ENCODE measurements at regions not wholly inside any gene's neighbourhood (a gene's known extent, or its start where the extent isn't known, plus 50 kb on each side); places are given as distances from the start of the nearest gene placed in this dataset.

DNA sequence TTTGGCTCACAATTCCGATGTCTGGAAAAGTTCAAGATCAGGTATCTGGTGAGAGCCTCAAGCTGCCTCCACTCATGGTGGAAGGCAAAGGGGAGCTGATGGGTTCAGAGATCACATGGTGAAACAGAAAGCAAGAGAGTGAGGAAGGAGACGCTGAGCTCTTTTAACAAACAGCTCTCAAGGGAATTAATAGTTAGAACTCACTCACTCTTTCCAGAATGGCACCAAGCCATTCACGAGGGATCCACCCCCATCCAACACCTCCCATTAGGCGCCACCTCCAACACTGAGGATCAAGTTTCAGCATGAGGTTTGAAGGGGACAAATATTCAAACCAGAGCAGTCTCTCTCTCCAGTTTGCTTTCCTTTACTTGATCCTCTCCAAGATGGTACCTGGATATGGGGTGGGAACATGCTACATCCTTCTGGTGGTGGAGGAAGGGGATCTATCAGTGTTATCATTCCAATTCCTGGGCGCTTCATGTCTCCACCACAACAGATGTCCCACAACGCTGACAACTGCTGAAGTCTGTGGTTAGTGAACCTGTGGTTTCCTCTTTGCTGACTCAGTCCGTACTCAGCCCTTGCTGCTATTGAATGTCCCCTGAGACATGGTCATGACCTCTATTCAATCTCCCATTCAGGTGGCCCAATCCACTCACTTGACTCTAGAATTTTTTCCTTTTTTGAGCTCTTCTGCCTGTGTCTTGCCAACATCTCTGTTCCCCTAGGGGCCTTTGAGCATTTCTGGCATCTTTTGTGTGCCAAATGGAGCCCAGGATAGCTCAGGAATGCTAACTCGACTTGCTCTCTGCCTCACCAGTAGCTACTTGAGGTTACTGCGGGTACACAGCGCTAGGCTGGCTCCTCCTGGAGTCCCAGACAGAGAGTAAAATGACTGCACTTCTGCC, 395.2 kb downstream of the MID1IP1 start:
- Histone ChIP-seq H4K20me1 (ENCODE audit: insufficient read depth) (no peaks in the 10 kb centered on the region), H3K9ac (no peak overlapping the region), H3K4me1 (ENCODE audit: control insufficient read depth in 1 of 2, insufficient read depth in 2 of 2, low read depth in 1 of 2, low read length in 1 of 2) (no peaks in the 10 kb centered on the region), H3K4me3 (ENCODE audit: low read depth in 2 of 2, low read length in 1 of 2) (no peak overlapping the region), H2AFZ (ENCODE audit: low read depth) (no peak overlapping the region), H3K27me3 (ENCODE audit: insufficient read depth) (no peaks in the 10 kb centered on the region), H3F3A (replicated peaks; ENCODE audit: insufficient read depth) (no peaks in the 10 kb centered on the region), H3K79me2 (ENCODE audit: insufficient read depth) (no peaks in the 10 kb centered on the region), H3K36me3 (replicated peaks in 1 of 2; ENCODE audit: control insufficient read depth in 1 of 2, insufficient read depth in 2 of 2, low read length in 1 of 2) (no peaks in the 10 kb centered on the region), H3K27ac (ENCODE audit: low read depth in 2 of 2, low read length in 1 of 2) (no peak overlapping the region), H3K9me2 (no peaks in the 10 kb centered on the region), H3K4me2 (no peak overlapping the region), H3K9me3 (no peaks in the 10 kb centered on the region)
- ChIA-PET POLR2A (no interaction called here), CTCF (no interaction called here)
- 14% methylated on average over 10 of the region's 10 CpGs for WGBS (ENCODE audit: low lambda C conversion rate)
- no peak for DNase-seq
- TF ChIP-seq MEF2A (IDR thresholded peaks at IDR 0.05; ENCODE audit: borderline replicate concordance, low read depth) (no peak), SMC3 (IDR thresholded peaks at IDR 0.05; ENCODE audit: low read depth, low read length) (no peak), RAD21 (IDR thresholded peaks at IDR 0.05; ENCODE audit: low read length) (no peak), FOXJ3 (CRISPR knock-in tag; IDR thresholded peaks at IDR 0.05) (no peak), EP300 (IDR thresholded peaks at IDR 0.05; ENCODE audit: borderline replicate concordance in 1 of 2, low read depth in 1 of 2, low read length in 1 of 2) (no peak), GATA2 (CRISPR knock-in tag; IDR thresholded peaks at IDR 0.05) (no peak), TEAD4 (IDR thresholded peaks at IDR 0.05; ENCODE audit: borderline replicate concordance, insufficient read depth) (no peak), CHD2 (IDR thresholded peaks at IDR 0.05; ENCODE audit: low read length, partially characterized antibody) (no peak), RCOR1 (IDR thresholded peaks at IDR 0.05; ENCODE audit: low read length) (no peak), YY1 (IDR thresholded peaks at IDR 0.05; ENCODE audit: low read depth) (no peak), RFX5 (IDR thresholded peaks at IDR 0.05; ENCODE audit: low read length) (no peak), TAF1 (IDR thresholded peaks at IDR 0.05; ENCODE audit: borderline replicate concordance, low read depth, low read length) (no peak), GABPA (IDR thresholded peaks at IDR 0.05; ENCODE audit: low read depth) (no peak), FOSL2 (IDR thresholded peaks at IDR 0.05; ENCODE audit: borderline replicate concordance, low read depth) (no peak), RXRA (IDR thresholded peaks at IDR 0.05; ENCODE audit: borderline replicate concordance, low read depth) (no peak)
- TF ChIP-seq, protein P1, sequence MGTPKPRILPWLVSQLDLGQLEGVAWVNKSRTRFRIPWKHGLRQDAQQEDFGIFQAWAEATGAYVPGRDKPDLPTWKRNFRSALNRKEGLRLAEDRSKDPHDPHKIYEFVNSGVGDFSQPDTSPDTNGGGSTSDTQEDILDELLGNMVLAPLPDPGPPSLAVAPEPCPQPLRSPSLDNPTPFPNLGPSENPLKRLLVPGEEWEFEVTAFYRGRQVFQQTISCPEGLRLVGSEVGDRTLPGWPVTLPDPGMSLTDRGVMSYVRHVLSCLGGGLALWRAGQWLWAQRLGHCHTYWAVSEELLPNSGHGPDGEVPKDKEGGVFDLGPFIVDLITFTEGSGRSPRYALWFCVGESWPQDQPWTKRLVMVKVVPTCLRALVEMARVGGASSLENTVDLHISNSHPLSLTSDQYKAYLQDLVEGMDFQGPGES (IDR thresholded peaks at IDR 0.05; ENCODE audit: low read depth, low read length), result no peak
- TF ChIP-seq, protein P2, sequence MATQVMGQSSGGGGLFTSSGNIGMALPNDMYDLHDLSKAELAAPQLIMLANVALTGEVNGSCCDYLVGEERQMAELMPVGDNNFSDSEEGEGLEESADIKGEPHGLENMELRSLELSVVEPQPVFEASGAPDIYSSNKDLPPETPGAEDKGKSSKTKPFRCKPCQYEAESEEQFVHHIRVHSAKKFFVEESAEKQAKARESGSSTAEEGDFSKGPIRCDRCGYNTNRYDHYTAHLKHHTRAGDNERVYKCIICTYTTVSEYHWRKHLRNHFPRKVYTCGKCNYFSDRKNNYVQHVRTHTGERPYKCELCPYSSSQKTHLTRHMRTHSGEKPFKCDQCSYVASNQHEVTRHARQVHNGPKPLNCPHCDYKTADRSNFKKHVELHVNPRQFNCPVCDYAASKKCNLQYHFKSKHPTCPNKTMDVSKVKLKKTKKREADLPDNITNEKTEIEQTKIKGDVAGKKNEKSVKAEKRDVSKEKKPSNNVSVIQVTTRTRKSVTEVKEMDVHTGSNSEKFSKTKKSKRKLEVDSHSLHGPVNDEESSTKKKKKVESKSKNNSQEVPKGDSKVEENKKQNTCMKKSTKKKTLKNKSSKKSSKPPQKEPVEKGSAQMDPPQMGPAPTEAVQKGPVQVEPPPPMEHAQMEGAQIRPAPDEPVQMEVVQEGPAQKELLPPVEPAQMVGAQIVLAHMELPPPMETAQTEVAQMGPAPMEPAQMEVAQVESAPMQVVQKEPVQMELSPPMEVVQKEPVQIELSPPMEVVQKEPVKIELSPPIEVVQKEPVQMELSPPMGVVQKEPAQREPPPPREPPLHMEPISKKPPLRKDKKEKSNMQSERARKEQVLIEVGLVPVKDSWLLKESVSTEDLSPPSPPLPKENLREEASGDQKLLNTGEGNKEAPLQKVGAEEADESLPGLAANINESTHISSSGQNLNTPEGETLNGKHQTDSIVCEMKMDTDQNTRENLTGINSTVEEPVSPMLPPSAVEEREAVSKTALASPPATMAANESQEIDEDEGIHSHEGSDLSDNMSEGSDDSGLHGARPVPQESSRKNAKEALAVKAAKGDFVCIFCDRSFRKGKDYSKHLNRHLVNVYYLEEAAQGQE (IDR thresholded peaks at IDR 0.05; ENCODE audit: low read depth, low read length), result no peak
- TF ChIP-seq, protein P3, sequence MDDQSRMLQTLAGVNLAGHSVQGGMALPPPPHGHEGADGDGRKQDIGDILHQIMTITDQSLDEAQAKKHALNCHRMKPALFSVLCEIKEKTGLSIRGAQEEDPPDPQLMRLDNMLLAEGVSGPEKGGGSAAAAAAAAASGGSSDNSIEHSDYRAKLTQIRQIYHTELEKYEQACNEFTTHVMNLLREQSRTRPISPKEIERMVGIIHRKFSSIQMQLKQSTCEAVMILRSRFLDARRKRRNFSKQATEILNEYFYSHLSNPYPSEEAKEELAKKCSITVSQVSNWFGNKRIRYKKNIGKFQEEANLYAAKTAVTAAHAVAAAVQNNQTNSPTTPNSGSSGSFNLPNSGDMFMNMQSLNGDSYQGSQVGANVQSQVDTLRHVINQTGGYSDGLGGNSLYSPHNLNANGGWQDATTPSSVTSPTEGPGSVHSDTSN (IDR thresholded peaks at IDR 0.05), result no peak
- TF ChIP-seq, protein P4, sequence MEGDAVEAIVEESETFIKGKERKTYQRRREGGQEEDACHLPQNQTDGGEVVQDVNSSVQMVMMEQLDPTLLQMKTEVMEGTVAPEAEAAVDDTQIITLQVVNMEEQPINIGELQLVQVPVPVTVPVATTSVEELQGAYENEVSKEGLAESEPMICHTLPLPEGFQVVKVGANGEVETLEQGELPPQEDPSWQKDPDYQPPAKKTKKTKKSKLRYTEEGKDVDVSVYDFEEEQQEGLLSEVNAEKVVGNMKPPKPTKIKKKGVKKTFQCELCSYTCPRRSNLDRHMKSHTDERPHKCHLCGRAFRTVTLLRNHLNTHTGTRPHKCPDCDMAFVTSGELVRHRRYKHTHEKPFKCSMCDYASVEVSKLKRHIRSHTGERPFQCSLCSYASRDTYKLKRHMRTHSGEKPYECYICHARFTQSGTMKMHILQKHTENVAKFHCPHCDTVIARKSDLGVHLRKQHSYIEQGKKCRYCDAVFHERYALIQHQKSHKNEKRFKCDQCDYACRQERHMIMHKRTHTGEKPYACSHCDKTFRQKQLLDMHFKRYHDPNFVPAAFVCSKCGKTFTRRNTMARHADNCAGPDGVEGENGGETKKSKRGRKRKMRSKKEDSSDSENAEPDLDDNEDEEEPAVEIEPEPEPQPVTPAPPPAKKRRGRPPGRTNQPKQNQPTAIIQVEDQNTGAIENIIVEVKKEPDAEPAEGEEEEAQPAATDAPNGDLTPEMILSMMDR (IDR thresholded peaks at IDR 0.05), result no peak
- TF ChIP-seq, protein P5, sequence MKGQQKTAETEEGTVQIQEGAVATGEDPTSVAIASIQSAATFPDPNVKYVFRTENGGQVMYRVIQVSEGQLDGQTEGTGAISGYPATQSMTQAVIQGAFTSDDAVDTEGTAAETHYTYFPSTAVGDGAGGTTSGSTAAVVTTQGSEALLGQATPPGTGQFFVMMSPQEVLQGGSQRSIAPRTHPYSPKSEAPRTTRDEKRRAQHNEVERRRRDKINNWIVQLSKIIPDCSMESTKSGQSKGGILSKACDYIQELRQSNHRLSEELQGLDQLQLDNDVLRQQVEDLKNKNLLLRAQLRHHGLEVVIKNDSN (IDR thresholded peaks at IDR 0.05; ENCODE audit: borderline replicate concordance, low read depth), result no peak
